NCI-H2081 treated with DMSO at 0.1 percent for 48 hours (cell line): ENCODE measurements at regions not wholly inside any gene's neighbourhood (a gene's known extent, or its start where the extent isn't known, plus 50 kb on each side); places are given as distances from the start of the nearest gene placed in this dataset.
A peak's percentile ranks its signal among the peaks of the same experiment; 100 is the strongest.

ENCODE experiments used
- DNase-seq: peaks from one replicate; lab custom pipeline; 2025; lab: John Stamatoyannopoulos, UW

GRCh38 chrX:30414144-30414543 lies 105.0 kb upstream of the NR0B1 start:
- DNase-seq = no peak

GRCh38 chrX:30402366-30402765 lies 93.2 kb upstream of the NR0B1 start:
- DNase-seq = no peak

- DNase-seq = no peak
These were observed 79.1 kb upstream of the NR0B1 start for GRCh38 chrX:30388325-30388724.

- no peak for DNase-seq
These were observed 64.8 kb upstream of the NR0B1 start for GRCh38 chrX:30373951-30374350.

- DNase-seq = no peak
These were observed 64.3 kb upstream of the NR0B1 start for GRCh38 chrX:30373479-30373878.

GRCh38 chrX:30364229-30364628 lies 55.0 kb upstream of the NR0B1 start:
- DNase-seq = peak; percentile 63
